ENCODE measurements at regions not wholly inside any gene's neighbourhood (a gene's known extent, or its start where the extent isn't known, plus 50 kb on each side); places are given as distances from the start of the nearest gene placed in this dataset.

GRCh38 chr11:19393941-19394340 is 153.2 kb upstream of the E2F8 start:
- no peak for DNase-seq

- no peak for DNase-seq
These were observed 152.2 kb upstream of the E2F8 start for GRCh38 chr11:19392847-19393518.

- no peak for DNase-seq
These were observed 151.6 kb upstream of the E2F8 start for GRCh38 chr11:19392321-19392720.

- DNase-seq = no peak
These were observed 150.9 kb upstream of the E2F8 start for GRCh38 chr11:19391652-19392051.

- DNase-seq = no peak
These were observed 150.3 kb upstream of the E2F8 start for GRCh38 chr11:19391026-19391425.

GRCh38 chr11:19389787-19390303 is 149.1 kb upstream of the E2F8 start:
- no peak for DNase-seq

- DNase-seq = peak; percentile 54 to 57
These were observed 141.4 kb upstream of the E2F8 start for GRCh38 chr11:19382131-19382611.

GRCh38 chr11:19380375-19380774 is 139.6 kb upstream of the E2F8 start:
- DNase-seq = no peak

GRCh38 chr11:19379465-19379864 is 138.7 kb upstream of the E2F8 start:
- no peak for DNase-seq

GRCh38 chr11:19378814-19379213 is 138.1 kb upstream of the E2F8 start:
- no peak for DNase-seq

GRCh38 chr11:19377881-19378280 is 137.1 kb upstream of the E2F8 start:
- no peak for DNase-seq

GRCh38 chr11:19375440-19375839 is 134.7 kb upstream of the E2F8 start:
- DNase-seq = no peak

- no peak for DNase-seq
These were observed 133.4 kb upstream of the E2F8 start for GRCh38 chr11:19374151-19374569.

GRCh38 chr11:19372381-19372780 is 131.6 kb upstream of the E2F8 start:
- no peak for DNase-seq

GRCh38 chr11:19370100-19370861 is 129.5 kb upstream of the E2F8 start:
- no peak for DNase-seq

- no peak for DNase-seq
These were observed 128.1 kb upstream of the E2F8 start for GRCh38 chr11:19368726-19369375.

- DNase-seq = no peak
These were observed 126.4 kb upstream of the E2F8 start for GRCh38 chr11:19366992-19367709.

GRCh38 chr11:19365743-19366410 is 125.1 kb upstream of the E2F8 start:
- no peak for DNase-seq

- DNase-seq = no peak
These were observed 118.7 kb upstream of the E2F8 start for GRCh38 chr11:19359221-19360000.

GRCh38 chr11:19357943-19358342 is 117.2 kb upstream of the E2F8 start:
- DNase-seq = no peak

- DNase-seq = no peak
These were observed 114.9 kb upstream of the E2F8 start for GRCh38 chr11:19355601-19356000.
